Epithelial cell of proximal tubule (primary cell): ENCODE measurements at regions not wholly inside any gene's neighbourhood (a gene's known extent, or its start where the extent isn't known, plus 50 kb on each side); places are given as distances from the start of the nearest gene placed in this dataset.

Source experiments
- DNase-seq: peaks from one replicate; pipeline ENCODE4 v3.0.0-alpha.2; 2011; ENCODE audit warnings: low read depth
- H3K4me3 ChIP-seq: 2 replicates; pipeline ENCODE4 v1.5.1; 2011; ENCODE audit warnings: low read depth, mild to moderate bottlenecking, low read length
- TF ChIP-seq, protein P1 (sequence below): conservative IDR thresholded peaks from 2 replicates; pipeline ENCODE4 v1.5.1; 2012; ENCODE audit warnings: low read depth, mild to moderate bottlenecking, low read length

DNA sequence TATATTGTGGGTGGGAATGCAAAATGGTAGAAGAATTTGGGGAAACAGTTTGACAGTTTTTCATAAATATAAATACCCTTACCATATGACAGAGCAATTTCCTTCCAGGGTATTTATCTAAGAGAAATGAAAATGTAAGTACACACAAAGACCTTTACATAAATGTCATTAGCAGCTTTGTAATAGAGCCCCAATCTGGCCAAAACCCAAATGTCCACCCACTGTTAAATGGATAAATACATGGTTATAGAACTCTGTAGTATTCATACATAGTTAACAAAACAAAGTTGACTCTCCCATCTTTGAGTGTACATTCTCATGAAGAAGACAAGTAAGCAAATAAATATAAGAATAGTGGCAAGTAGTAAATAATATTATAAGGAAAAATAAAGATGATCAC, 514.8 kb upstream of the NOX3 start:
- no peak for DNase-seq
- no peak overlapping the region for H3K4me3 ChIP-seq
- TF ChIP-seq, protein P1, sequence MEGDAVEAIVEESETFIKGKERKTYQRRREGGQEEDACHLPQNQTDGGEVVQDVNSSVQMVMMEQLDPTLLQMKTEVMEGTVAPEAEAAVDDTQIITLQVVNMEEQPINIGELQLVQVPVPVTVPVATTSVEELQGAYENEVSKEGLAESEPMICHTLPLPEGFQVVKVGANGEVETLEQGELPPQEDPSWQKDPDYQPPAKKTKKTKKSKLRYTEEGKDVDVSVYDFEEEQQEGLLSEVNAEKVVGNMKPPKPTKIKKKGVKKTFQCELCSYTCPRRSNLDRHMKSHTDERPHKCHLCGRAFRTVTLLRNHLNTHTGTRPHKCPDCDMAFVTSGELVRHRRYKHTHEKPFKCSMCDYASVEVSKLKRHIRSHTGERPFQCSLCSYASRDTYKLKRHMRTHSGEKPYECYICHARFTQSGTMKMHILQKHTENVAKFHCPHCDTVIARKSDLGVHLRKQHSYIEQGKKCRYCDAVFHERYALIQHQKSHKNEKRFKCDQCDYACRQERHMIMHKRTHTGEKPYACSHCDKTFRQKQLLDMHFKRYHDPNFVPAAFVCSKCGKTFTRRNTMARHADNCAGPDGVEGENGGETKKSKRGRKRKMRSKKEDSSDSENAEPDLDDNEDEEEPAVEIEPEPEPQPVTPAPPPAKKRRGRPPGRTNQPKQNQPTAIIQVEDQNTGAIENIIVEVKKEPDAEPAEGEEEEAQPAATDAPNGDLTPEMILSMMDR: no peak

DNA sequence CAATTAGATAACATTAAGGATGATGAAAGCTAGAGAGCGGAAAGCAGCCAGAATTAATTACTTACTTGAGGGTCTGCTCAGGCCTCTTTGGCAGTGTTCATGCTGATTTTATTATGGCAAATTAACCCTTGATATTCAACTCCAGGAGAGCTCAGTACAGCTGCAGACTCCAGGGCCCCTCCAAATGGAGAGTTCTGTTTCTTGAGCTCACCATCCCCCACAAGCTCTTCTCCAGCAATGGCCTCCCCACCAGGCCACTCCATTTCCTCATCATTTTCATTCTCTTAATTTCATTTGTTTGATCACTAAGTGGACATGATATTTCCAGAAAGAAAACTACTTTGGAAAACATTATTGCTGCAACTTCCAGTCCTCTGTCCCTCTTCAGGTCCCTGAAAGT, 513.3 kb upstream of the NOX3 start:
- no peak for DNase-seq
- no peak overlapping the region for H3K4me3 ChIP-seq
- TF ChIP-seq, protein P1: no peak

DNA sequence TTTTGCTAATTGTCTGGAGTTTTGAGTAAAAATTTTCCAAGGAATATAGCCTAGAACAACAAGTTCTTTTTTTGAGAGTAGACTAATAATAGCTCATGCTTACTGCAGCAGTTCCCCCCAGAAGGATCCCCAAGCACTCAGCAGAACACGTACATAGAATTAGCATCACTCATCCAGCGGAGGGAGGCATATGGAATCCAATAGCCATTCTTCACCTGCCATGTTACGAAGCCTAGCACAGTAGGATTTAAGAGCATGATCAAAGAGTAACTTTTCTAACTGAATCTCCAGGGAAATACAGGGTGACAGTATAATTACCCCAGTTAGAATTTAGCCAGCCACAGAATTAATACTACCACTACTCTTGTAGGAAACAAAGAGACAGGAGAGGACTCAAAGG, 511.7 kb upstream of the NOX3 start:
- no peak for DNase-seq
- no peak overlapping the region for H3K4me3 ChIP-seq
- TF ChIP-seq, protein P1: no peak

DNA sequence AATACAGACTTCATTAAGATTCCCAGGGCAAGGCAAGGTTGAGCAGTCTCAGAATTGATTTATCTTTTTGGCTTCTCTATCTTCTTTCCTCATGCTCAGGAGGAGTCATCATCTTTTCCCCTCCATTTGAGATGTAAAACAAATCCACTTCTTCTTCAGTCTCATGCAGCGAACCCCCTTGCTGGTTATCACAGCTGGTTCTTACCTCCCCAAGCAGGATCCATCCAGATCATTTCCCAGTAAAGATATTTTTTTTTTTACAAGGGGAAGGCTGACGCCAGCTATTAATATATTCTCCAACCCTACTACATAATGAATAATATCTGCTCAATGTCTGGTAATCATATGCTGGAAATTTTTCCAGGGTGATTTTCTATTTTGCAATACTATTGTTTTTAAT, 508.9 kb upstream of the NOX3 start:
- no peak overlapping the region for H3K4me3 ChIP-seq
- TF ChIP-seq, protein P1: no peak
- DNase-seq: no peak

DNA sequence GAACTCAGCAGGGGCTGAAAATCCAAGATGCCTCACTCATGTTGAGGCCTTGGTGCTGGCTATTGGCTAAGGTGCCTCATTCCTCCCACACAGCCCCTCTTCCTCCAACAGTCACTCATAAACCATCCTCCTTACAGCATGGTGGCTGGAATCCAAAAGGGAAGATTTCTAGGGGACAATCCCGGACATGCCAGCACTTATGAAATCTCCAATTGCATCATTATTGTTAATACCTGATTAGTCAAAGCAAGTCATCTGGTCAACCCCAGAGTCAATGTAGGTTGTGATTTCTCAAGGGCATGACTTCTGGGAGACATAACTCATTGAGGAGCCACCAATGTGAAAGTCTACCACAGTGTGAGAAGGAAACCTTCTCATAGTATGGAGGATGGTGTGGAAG, 506.6 kb upstream of the NOX3 start:
- DNase-seq: no peak
- TF ChIP-seq, protein P1: no peak
- no peak overlapping the region for H3K4me3 ChIP-seq

DNA sequence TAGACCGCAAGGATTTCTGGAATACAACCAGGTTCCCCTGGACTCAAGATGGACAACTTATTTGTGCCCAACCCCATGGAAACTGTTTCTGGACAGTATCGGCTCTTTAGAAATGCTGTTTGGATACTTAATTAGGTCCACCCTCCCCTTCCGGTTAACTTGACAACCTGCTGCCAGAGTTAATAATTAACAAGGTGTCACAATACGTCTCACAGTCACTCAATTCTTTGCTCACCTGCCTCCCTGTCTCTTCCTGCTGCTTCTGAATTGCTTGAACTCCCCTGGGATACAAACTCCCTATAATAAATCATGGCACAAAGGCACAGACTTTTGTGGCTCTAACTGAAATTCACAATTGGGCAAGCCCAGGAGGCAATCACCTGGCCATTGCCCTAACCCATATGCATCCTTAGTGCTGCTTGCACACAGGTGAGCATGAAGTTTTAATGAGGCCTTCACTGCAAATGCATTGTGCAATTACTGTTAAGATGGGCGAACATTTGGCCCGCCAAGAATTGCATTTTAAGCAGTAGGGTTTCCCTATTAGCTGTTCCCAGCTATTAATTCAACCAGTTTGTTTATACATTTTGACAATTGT, 504.4 kb upstream of the NOX3 start:
- TF ChIP-seq, protein P1: no peak
- no peak overlapping the region for H3K4me3 ChIP-seq
- no peak for DNase-seq

DNA sequence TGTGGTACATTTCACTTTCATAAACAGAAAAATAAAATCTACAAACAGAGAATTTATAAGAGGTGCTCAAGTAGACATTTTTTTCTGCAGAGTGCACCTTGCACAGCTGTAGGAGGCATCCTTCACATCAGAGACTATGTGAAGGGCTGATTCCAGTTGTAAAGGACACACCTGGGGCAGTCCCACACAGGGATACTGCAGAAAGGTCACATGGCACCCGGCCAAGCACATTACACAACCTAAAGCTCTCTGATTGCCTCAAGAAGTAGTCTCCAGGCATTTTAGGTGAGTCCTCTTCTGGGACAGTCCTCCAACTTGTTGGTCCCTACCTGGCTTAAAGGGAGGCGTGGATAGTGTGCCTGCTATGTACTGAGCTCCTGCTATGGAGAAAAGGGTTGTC, 502.9 kb upstream of the NOX3 start:
- DNase-seq: no peak
- TF ChIP-seq, protein P1: no peak
- no peak overlapping the region for H3K4me3 ChIP-seq
